ENCODE measurements at regions not wholly inside any gene's neighbourhood (a gene's known extent, or its start where the extent isn't known, plus 50 kb on each side); places are given as distances from the start of the nearest gene placed in this dataset.
A peak's percentile ranks its signal among the peaks of the same experiment; 100 is the strongest.

DNA sequence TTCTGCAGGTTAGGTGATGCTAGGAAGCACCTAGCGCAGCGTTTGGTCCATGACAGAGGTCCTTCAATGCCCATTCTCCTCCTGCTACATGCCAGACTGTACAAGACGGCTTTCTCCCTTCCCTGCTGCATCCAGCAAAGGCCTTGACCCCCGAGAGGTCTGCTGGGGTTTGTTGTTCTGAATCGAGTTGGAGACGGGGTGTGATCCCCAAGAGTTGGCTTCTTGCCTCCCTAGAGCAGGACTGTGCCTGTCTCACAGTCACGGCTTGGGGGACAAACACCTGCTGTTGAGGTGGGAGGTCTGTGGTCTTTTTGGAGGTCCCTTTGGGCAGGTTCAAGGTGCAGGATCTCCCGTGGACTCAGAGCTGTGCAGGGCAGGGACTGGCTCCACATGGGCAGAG is 352.3 kb upstream of the B3GAT1 start:
- Histone ChIP-seq H3K4me1 (ENCODE audit: insufficient read depth, low read length) (no peaks in the 10 kb centered on the region), H3K9me3 (ENCODE audit: low read depth, low read length) (no peaks in the 10 kb centered on the region), H3K36me3 (ENCODE audit: insufficient read depth, low read length) (no peaks in the 10 kb centered on the region), H3K79me2 (ENCODE audit: insufficient read depth, low read length) (no peaks in the 10 kb centered on the region), H3K4me3 (ENCODE audit: insufficient read depth, low read length) (no peak overlapping the region), H4K20me1 (ENCODE audit: insufficient read depth, low read length) (no peaks in the 10 kb centered on the region), H3K4me2 (ENCODE audit: insufficient read depth, low read length) (no peak overlapping the region), H3K27ac (ENCODE audit: low read depth, low read length) (no peak overlapping the region), H3K27me3 (ENCODE audit: insufficient read depth, low read length) (no peaks in the 10 kb centered on the region), H2AFZ (ENCODE audit: low read length) (no peak overlapping the region)
- DNase-seq (ENCODE audit: insufficient read length, low spot score, missing footprints) = no peak
- no peak for TF ChIP-seq CTCF (IDR thresholded peaks at IDR 0.05; ENCODE audit: extremely low read depth, low read depth, low read length)

DNA sequence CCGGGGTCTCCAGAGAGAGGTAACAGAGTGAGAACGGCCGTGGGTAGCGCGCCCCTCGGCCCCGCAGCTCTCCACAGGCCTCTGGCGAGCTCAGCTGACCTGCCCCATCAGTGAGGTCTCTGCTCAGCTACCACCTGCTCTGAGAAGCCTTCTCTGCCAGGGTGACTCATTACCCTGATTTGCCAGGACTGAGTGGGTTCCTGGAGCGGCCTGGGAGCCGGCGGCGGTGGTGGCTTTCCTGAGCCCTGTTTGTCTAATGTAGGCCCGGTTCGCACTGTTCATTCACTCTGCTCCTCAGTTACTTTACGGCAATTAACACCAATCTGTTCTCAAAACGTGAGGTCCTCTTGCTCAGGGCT is 351.0 kb upstream of the B3GAT1 start:
- Histone ChIP-seq H3K4me3 (ENCODE audit: insufficient read depth, low read length) (no peak overlapping the region), H3K79me2 (ENCODE audit: insufficient read depth, low read length) (no peaks in the 10 kb centered on the region), H3K4me1 (ENCODE audit: insufficient read depth, low read length) (no peaks in the 10 kb centered on the region), H3K27me3 (ENCODE audit: insufficient read depth, low read length) (no peaks in the 10 kb centered on the region), H3K9me3 (ENCODE audit: low read depth, low read length) (no peaks in the 10 kb centered on the region), H3K27ac (ENCODE audit: low read depth, low read length) (no peak overlapping the region), H3K4me2 (ENCODE audit: insufficient read depth, low read length) (no peak overlapping the region), H4K20me1 (ENCODE audit: insufficient read depth, low read length) (no peaks in the 10 kb centered on the region), H2AFZ (ENCODE audit: low read length) (no peak overlapping the region), H3K36me3 (ENCODE audit: insufficient read depth, low read length) (no peaks in the 10 kb centered on the region)
- no peak for TF ChIP-seq CTCF (IDR thresholded peaks at IDR 0.05; ENCODE audit: extremely low read depth, low read depth, low read length)
- no peak for DNase-seq (ENCODE audit: insufficient read length, low spot score, missing footprints)

GRCh38 chr11:134762248-134763029 is 350.4 kb upstream of the B3GAT1 start:
- Histone ChIP-seq H3K36me3 (ENCODE audit: insufficient read depth, low read length) (no peaks in the 10 kb centered on the region), H3K9me3 (ENCODE audit: low read depth, low read length) (no peaks in the 10 kb centered on the region), H4K20me1 (ENCODE audit: insufficient read depth, low read length) (no peaks in the 10 kb centered on the region), H2AFZ (ENCODE audit: low read length) (no peak overlapping the region), H3K27ac (ENCODE audit: low read depth, low read length) (no peak overlapping the region), H3K4me1 (ENCODE audit: insufficient read depth, low read length) (no peaks in the 10 kb centered on the region), H3K27me3 (ENCODE audit: insufficient read depth, low read length) (no peaks in the 10 kb centered on the region), H3K4me3 (ENCODE audit: insufficient read depth, low read length) (peak overlapping the region; percentile 40), H3K4me2 (ENCODE audit: insufficient read depth, low read length) (no peak overlapping the region), H3K79me2 (ENCODE audit: insufficient read depth, low read length) (no peaks in the 10 kb centered on the region)
- DNase-seq (ENCODE audit: insufficient read length, low spot score, missing footprints) = peak; percentile 85
- no peak for TF ChIP-seq CTCF (IDR thresholded peaks at IDR 0.05; ENCODE audit: extremely low read depth, low read depth, low read length)

DNA sequence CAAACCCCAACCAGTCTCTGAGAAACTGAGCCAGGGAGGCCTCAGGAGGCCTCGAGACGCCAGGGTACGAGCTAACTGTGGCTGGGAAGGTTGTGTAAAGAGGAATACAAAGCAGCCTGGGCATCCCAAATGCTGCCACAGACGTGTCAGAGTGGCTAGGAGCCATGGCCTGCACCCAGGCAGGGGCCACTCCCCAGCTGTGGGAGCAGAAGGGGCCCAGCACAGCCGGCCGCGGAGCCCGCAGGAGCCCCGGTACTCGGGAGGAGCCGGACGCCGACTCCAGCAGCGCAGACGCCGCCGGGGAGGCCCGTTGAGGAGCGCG is 349.8 kb upstream of the B3GAT1 start:
- no peak for TF ChIP-seq CTCF (IDR thresholded peaks at IDR 0.05; ENCODE audit: extremely low read depth, low read depth, low read length)
- H4K20me1 ChIP-seq (ENCODE audit: insufficient read depth, low read length) = no peaks in the 10 kb centered on the region
- H3K4me1 ChIP-seq (ENCODE audit: insufficient read depth, low read length) = no peaks in the 10 kb centered on the region
- H3K9me3 ChIP-seq (ENCODE audit: low read depth, low read length) = no peaks in the 10 kb centered on the region
- no peak overlapping the region for H2AFZ ChIP-seq (ENCODE audit: low read length)
- no peak overlapping the region for H3K27ac ChIP-seq (ENCODE audit: low read depth, low read length)
- no peaks in the 10 kb centered on the region for H3K79me2 ChIP-seq (ENCODE audit: insufficient read depth, low read length)
- H3K36me3 ChIP-seq (ENCODE audit: insufficient read depth, low read length) = no peaks in the 10 kb centered on the region
- no peaks in the 10 kb centered on the region for H3K27me3 ChIP-seq (ENCODE audit: insufficient read depth, low read length)
- no peak overlapping the region for H3K4me2 ChIP-seq (ENCODE audit: insufficient read depth, low read length)
- DNase-seq (ENCODE audit: insufficient read length, low spot score, missing footprints) = no peak
- H3K4me3 ChIP-seq (ENCODE audit: insufficient read depth, low read length) = no peak overlapping the region

Measured in osteoblast (primary cell).